HEK293 (cell line): ENCODE measurements at regions not wholly inside any gene's neighbourhood (a gene's known extent, or its start where the extent isn't known, plus 50 kb on each side); places are given as distances from the start of the nearest gene placed in this dataset.

ENCODE experiments used
- CTCF ChIP-seq: fragments of 450-650 bp; formaldehyde crosslinking; IDR thresholded peaks from 2 replicates; pipeline ENCODE4 v1.5.1; 2016; ENCODE audit warnings: missing biosample characterization, missing genetic modification characterization
- HOXA7 ChIP-seq: sonication (generic); formaldehyde crosslinking; IDR thresholded peaks from 2 replicates; pipeline ENCODE4 v1.8.1; 2022; ENCODE audit warnings: missing genetic modification reagents, borderline replicate concordance
- KLF8 ChIP-seq: fragments of 450-650 bp; formaldehyde crosslinking; IDR thresholded peaks from 2 replicates; pipeline ENCODE4 v1.5.1; 2016; ENCODE audit warnings: missing biosample characterization, missing genetic modification characterization
- KLF9 ChIP-seq: fragments of 450-650 bp; formaldehyde crosslinking; IDR thresholded peaks from 2 replicates; pipeline ENCODE4 v1.5.1; 2016; ENCODE audit warnings: missing biosample characterization, missing genetic modification characterization, low read depth
- REST ChIP-seq: fragments of 450-650 bp; formaldehyde crosslinking; IDR thresholded peaks from 2 replicates; pipeline ENCODE4 v1.5.1; 2016; ENCODE audit warnings: missing biosample characterization, missing genetic modification characterization
- SETDB1 ChIP-seq: IDR thresholded peaks from one replicate; pipeline ENCODE4 v1.6.1; 2017; ENCODE audit warnings: mild to moderate bottlenecking, low read length, moderate library complexity, mixed read lengths; ENCODE audit not compliant: insufficient read length
- ZNF121 ChIP-seq: fragments of 450-650 bp; formaldehyde crosslinking; IDR thresholded peaks from 2 replicates; pipeline ENCODE4 v1.5.1; 2016; ENCODE audit warnings: missing biosample characterization, missing genetic modification characterization
- ZNF449 ChIP-seq: fragments of 450-650 bp; formaldehyde crosslinking; IDR thresholded peaks from 2 replicates; pipeline ENCODE4 v1.5.1; 2017; ENCODE audit warnings: missing biosample characterization, mild to moderate bottlenecking, missing genetic modification characterization, moderate library complexity
- ZNF560 ChIP-seq: fragments of 450-650 bp; formaldehyde crosslinking; IDR thresholded peaks from 2 replicates; pipeline ENCODE4 v1.5.1; 2017; ENCODE audit warnings: missing biosample characterization, missing genetic modification characterization, borderline replicate concordance
- ZNF580 ChIP-seq: fragments of 450-650 bp; formaldehyde crosslinking; IDR thresholded peaks from 2 replicates; pipeline ENCODE4 v1.5.1; 2016; ENCODE audit warnings: missing biosample characterization, missing genetic modification characterization
- ZSCAN23 ChIP-seq: fragments of 450-650 bp; formaldehyde crosslinking; IDR thresholded peaks from 2 replicates; pipeline ENCODE4 v1.5.1; 2016; ENCODE audit warnings: missing biosample characterization, missing genetic modification characterization

- no peak for TF ChIP-seq CTCF (tag by site-specific recombination)
- no peak for TF ChIP-seq KLF8 (tag by site-specific recombination)
- TF ChIP-seq SETDB1 = no peak
- no peak for TF ChIP-seq KLF9 (tag by site-specific recombination)
- TF ChIP-seq REST (tag by site-specific recombination) = no peak
- TF ChIP-seq ZNF121 (tag by site-specific recombination) = no peak
- no peak for TF ChIP-seq ZNF449
- TF ChIP-seq HOXA7 (CRISPR knock-in tag) = no peak
- no peak for TF ChIP-seq ZNF580 (tag by site-specific recombination)
- no peak for TF ChIP-seq ZNF560 (tag by site-specific recombination)
- no peak for TF ChIP-seq ZSCAN23 (tag by site-specific recombination)
Observed at GRCh38 chr7:17031906-17032551, 150.2 kb upstream of the AGR3 start.
